ENCODE measurements at regions not wholly inside any gene's neighbourhood (a gene's known extent, or its start where the extent isn't known, plus 50 kb on each side); places are given as distances from the start of the nearest gene placed in this dataset.

GRCh38 chr12:89960011-89960507, 251.4 kb upstream of the ATP2B1 start:
- Histone ChIP-seq H3K4me1 (ENCODE audit: control insufficient read depth, insufficient read depth, low read length) (no peaks in the 10 kb centered on the region), H3K36me3 (ENCODE audit: control insufficient read depth, insufficient read depth, low read length) (no peaks in the 10 kb centered on the region), H3K4me3 (ENCODE audit: low read length) (peak overlapping the region; percentile 7), H3K9ac (ENCODE audit: low read length) (no peak overlapping the region), H3K27ac (ENCODE audit: low read depth, low read length) (no peak overlapping the region), H3K27me3 (ENCODE audit: control insufficient read depth, insufficient read depth, low read length) (no peaks in the 10 kb centered on the region)

- H3K27me3 ChIP-seq (ENCODE audit: control insufficient read depth, insufficient read depth, low read length) = no peaks in the 10 kb centered on the region
- no peaks in the 10 kb centered on the region for H3K4me1 ChIP-seq (ENCODE audit: control insufficient read depth, insufficient read depth, low read length)
- no peak overlapping the region for H3K27ac ChIP-seq (ENCODE audit: low read depth, low read length)
- H3K36me3 ChIP-seq (ENCODE audit: control insufficient read depth, insufficient read depth, low read length) = no peaks in the 10 kb centered on the region
- no peak overlapping the region for H3K9ac ChIP-seq (ENCODE audit: low read length)
- H3K4me3 ChIP-seq (ENCODE audit: low read length) = no peak overlapping the region
These were observed 250.5 kb upstream of the ATP2B1 start for GRCh38 chr12:89959179-89959578.

DNA sequence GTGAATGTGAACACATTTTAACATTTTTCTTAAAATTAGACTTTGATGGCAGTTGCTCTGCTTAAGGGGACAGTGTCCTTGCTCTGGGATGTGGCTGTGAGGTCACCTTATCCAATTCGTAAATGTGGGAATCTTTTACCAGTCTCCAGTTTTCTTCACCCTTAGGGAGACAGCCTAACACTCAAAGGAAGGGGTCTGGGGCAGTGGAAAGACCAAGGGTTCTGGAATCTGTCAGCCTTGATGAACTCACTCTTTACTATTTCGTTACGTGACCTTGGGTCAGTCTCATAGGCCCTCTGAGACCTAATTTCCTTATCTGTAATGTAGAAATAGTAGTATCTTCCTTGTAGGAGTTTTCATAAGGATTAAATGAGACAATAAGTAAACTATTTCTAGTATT, 245.6 kb upstream of the ATP2B1 start:
- no peak overlapping the region for H3K27ac ChIP-seq (ENCODE audit: low read depth, low read length)
- no peak overlapping the region for H3K4me3 ChIP-seq (ENCODE audit: low read length)
- no peaks in the 10 kb centered on the region for H3K4me1 ChIP-seq (ENCODE audit: control insufficient read depth, insufficient read depth, low read length)
- H3K27me3 ChIP-seq (ENCODE audit: control insufficient read depth, insufficient read depth, low read length) = no peaks in the 10 kb centered on the region
- H3K9ac ChIP-seq (ENCODE audit: low read length) = no peak overlapping the region
- no peaks in the 10 kb centered on the region for H3K36me3 ChIP-seq (ENCODE audit: control insufficient read depth, insufficient read depth, low read length)

- H3K4me1 ChIP-seq (ENCODE audit: control insufficient read depth, insufficient read depth, low read length) = peaks cover 8% of the 10 kb centered on the region
- H3K4me3 ChIP-seq (ENCODE audit: low read length) = no peak overlapping the region
- no peaks in the 10 kb centered on the region for H3K36me3 ChIP-seq (ENCODE audit: control insufficient read depth, insufficient read depth, low read length)
- no peaks in the 10 kb centered on the region for H3K27me3 ChIP-seq (ENCODE audit: control insufficient read depth, insufficient read depth, low read length)
- H3K27ac ChIP-seq (ENCODE audit: low read depth, low read length) = no peak overlapping the region
- H3K9ac ChIP-seq (ENCODE audit: low read length) = no peak overlapping the region
These were observed 243.0 kb upstream of the ATP2B1 start for GRCh38 chr12:89951694-89952060.

- H3K27me3 ChIP-seq (ENCODE audit: control insufficient read depth, insufficient read depth, low read length) = no peaks in the 10 kb centered on the region
- H3K36me3 ChIP-seq (ENCODE audit: control insufficient read depth, insufficient read depth, low read length) = no peaks in the 10 kb centered on the region
- no peak overlapping the region for H3K4me3 ChIP-seq (ENCODE audit: low read length)
- H3K4me1 ChIP-seq (ENCODE audit: control insufficient read depth, insufficient read depth, low read length) = peaks cover 8% of the 10 kb centered on the region
- H3K9ac ChIP-seq (ENCODE audit: low read length) = no peak overlapping the region
- no peak overlapping the region for H3K27ac ChIP-seq (ENCODE audit: low read depth, low read length)
These were observed 242.5 kb upstream of the ATP2B1 start for GRCh38 chr12:89951050-89951693.

DNA sequence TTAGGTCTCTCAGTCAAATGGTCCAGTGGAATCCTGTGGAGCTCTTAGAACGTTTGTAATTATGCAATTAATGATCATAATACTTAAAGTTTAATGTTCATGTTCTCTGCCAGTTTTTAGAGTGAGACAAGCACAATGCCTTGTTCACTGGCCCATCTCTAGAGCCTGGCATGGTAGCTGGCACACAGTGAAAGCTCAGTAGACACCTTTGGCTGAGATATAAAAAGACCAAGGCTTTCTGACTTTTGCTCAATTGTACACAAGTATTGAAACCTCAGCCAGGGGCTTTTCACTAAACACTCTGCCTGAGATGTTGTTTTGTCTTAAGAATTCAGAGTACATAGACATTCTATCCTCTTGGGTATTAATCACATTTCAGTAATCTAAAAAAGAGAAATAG, 241.8 kb upstream of the ATP2B1 start:
- H3K4me3 ChIP-seq (ENCODE audit: low read length) = no peak overlapping the region
- no peak overlapping the region for H3K9ac ChIP-seq (ENCODE audit: low read length)
- H3K27ac ChIP-seq (ENCODE audit: low read depth, low read length) = no peak overlapping the region
- H3K36me3 ChIP-seq (ENCODE audit: control insufficient read depth, insufficient read depth, low read length) = no peaks in the 10 kb centered on the region
- no peaks in the 10 kb centered on the region for H3K27me3 ChIP-seq (ENCODE audit: control insufficient read depth, insufficient read depth, low read length)
- H3K4me1 ChIP-seq (ENCODE audit: control insufficient read depth, insufficient read depth, low read length) = peaks cover 8% of the 10 kb centered on the region

GRCh38 chr12:89949457-89950195, 241.0 kb upstream of the ATP2B1 start:
- Histone ChIP-seq H3K36me3 (ENCODE audit: control insufficient read depth, insufficient read depth, low read length) (no peaks in the 10 kb centered on the region), H3K4me3 (ENCODE audit: low read length) (no peak overlapping the region), H3K27me3 (ENCODE audit: control insufficient read depth, insufficient read depth, low read length) (no peaks in the 10 kb centered on the region), H3K4me1 (ENCODE audit: control insufficient read depth, insufficient read depth, low read length) (peaks cover 8% of the 10 kb centered on the region), H3K27ac (ENCODE audit: low read depth, low read length) (peak overlapping the region; percentile 43), H3K9ac (ENCODE audit: low read length) (no peak overlapping the region)

- no peak overlapping the region for H3K9ac ChIP-seq (ENCODE audit: low read length)
- H3K27me3 ChIP-seq (ENCODE audit: control insufficient read depth, insufficient read depth, low read length) = no peaks in the 10 kb centered on the region
- peak overlapping the region; percentile 7 for H3K27ac ChIP-seq (ENCODE audit: low read depth, low read length)
- no peak overlapping the region for H3K4me3 ChIP-seq (ENCODE audit: low read length)
- H3K36me3 ChIP-seq (ENCODE audit: control insufficient read depth, insufficient read depth, low read length) = no peaks in the 10 kb centered on the region
- peaks cover 8% of the 10 kb centered on the region for H3K4me1 ChIP-seq (ENCODE audit: control insufficient read depth, insufficient read depth, low read length)
These were observed 239.9 kb upstream of the ATP2B1 start for GRCh38 chr12:89948271-89949175.

DNA sequence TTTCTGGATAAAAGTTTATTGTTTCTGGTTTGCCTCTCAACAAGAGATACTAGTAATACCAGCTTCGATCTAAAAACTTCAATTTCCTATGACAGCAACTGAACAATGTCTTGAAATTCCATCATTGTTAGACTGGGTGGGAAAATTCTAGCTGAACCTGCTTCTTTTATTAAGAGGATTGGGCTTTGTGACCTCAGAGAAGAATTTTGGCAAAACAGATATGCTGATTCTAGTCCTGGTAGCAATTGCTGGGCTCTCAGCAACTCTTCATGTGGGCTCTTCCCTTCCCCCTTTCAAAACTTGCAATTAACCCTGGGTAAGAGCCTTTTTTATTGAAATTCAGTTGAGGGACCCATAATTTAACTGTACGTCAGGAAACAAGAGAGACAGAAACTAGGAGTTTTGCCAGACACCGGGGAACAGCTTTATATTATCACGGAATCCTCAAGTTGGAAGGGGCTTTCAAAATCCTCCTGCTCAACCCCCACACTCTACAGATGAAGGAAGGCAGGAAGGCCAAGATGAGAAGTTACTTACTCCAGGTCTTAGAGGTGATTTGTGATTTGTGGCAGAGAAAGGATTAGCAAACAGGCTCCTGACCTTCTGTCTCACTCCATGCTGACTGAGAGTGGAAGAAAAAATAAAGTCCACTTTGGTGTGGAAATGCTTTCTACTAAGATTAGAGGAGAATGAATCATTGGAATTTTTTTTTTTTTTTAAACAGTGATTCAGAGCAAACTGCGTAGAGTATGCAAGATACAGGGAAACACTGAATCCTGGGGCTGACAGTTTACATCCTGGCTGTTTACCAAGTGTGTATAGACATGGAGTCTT, 239.0 kb upstream of the ATP2B1 start:
- peaks cover 8% of the 10 kb centered on the region for H3K4me1 ChIP-seq (ENCODE audit: control insufficient read depth, insufficient read depth, low read length)
- peak overlapping the region; percentile 2 for H3K4me3 ChIP-seq (ENCODE audit: low read length)
- no peaks in the 10 kb centered on the region for H3K27me3 ChIP-seq (ENCODE audit: control insufficient read depth, insufficient read depth, low read length)
- H3K36me3 ChIP-seq (ENCODE audit: control insufficient read depth, insufficient read depth, low read length) = no peaks in the 10 kb centered on the region
- H3K9ac ChIP-seq (ENCODE audit: low read length) = no peak overlapping the region
- peak overlapping the region; percentile 29 for H3K27ac ChIP-seq (ENCODE audit: low read depth, low read length)

DNA sequence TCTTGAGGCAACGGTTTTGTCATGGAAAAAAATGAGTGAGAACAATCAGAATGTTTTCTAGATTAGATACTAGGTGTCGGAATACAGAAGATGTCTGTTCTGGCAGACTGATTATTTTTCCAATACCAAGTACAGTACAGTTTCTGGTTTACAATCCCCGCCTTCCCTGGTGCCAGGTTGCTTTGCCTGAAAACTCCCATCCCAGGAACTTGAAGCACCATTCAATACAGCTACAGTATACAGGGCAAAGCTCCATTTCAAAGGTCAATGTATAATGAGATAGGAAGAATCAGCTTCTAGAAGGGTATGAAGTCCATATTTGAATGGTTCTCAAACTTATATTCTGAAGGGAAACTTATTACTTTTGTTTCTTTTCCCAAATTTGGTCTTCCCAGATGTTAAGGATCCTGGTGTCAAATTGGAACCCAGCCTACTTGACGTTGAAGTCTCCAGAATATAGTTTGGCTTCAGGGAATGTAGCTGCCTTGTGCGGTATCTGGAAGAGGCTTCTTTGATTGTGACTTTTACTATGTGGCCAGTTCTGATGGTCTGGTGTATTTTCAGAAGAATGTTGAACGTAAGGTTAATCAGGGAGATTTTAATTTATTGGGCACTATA, 238.0 kb upstream of the ATP2B1 start:
- H3K4me3 ChIP-seq (ENCODE audit: low read length) = no peak overlapping the region
- H3K27me3 ChIP-seq (ENCODE audit: control insufficient read depth, insufficient read depth, low read length) = no peaks in the 10 kb centered on the region
- H3K27ac ChIP-seq (ENCODE audit: low read depth, low read length) = peak overlapping the region; percentile 16
- H3K9ac ChIP-seq (ENCODE audit: low read length) = no peak overlapping the region
- H3K4me1 ChIP-seq (ENCODE audit: control insufficient read depth, insufficient read depth, low read length) = peaks cover 8% of the 10 kb centered on the region
- H3K36me3 ChIP-seq (ENCODE audit: control insufficient read depth, insufficient read depth, low read length) = no peaks in the 10 kb centered on the region

- no peak overlapping the region for H3K9ac ChIP-seq (ENCODE audit: low read length)
- H3K27me3 ChIP-seq (ENCODE audit: control insufficient read depth, insufficient read depth, low read length) = no peaks in the 10 kb centered on the region
- H3K4me1 ChIP-seq (ENCODE audit: control insufficient read depth, insufficient read depth, low read length) = peaks cover 8% of the 10 kb centered on the region
- no peaks in the 10 kb centered on the region for H3K36me3 ChIP-seq (ENCODE audit: control insufficient read depth, insufficient read depth, low read length)
- H3K4me3 ChIP-seq (ENCODE audit: low read length) = no peak overlapping the region
- no peak overlapping the region for H3K27ac ChIP-seq (ENCODE audit: low read depth, low read length)
These were observed 236.5 kb upstream of the ATP2B1 start for GRCh38 chr12:89945123-89945522.
